DMS153 treated with DMSO at 0.1 percent for 48 hours (cell line): ENCODE measurements at regions not wholly inside any gene's neighbourhood (a gene's known extent, or its start where the extent isn't known, plus 50 kb on each side); places are given as distances from the start of the nearest gene placed in this dataset.

Experiments used
- DNase-seq: peaks from one replicate; lab custom pipeline; 2025; ENCODE audit not compliant: unreplicated experiment; lab: John Stamatoyannopoulos, UW

DNA sequence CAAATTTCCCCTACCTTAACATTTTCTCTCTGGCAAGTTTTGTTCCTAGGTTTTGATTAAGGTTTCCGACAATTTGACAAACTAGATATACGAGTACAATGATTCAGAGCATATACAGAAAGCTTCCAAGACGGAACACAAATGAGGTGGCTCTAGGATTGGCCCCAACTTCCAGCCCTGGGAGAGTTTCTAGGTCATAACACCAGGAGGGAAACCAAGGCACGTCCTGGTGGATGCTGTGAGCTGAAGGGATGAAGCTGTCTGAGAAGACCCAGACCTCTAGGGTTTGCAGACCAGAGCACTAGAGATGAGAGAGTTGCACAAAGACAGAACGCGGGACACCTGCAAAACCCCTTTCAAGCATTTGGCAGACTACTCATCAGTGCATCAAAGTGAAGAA is 51.5 kb upstream of the CAND1 start:
- DNase-seq, result no peak
